Breast epithelium (tissue), 3 donors: ENCODE measurements at regions not wholly inside any gene's neighbourhood (a gene's known extent, or its start where the extent isn't known, plus 50 kb on each side); places are given as distances from the start of the nearest gene placed in this dataset.

Source experiments
- CTCF ChIP-seq, 3 donors: fragments of 450-650 bp; IDR thresholded peaks; one replicate each; pipeline ENCODE4 v1.5.1; 2016 to 2017; ENCODE audit warnings: antibody characterized with exemption in 3 of 3, mild to moderate bottlenecking in 3 of 3, moderate library complexity in 3 of 3
- POLR2A ChIP-seq: fragments of 450-650 bp; IDR thresholded peaks from one replicate; pipeline ENCODE4 v1.6.1; 2016; ENCODE audit warnings: antibody characterized with exemption, mild to moderate bottlenecking, moderate library complexity
- POLR2AphosphoS5 ChIP-seq, 3 donors: sonication (generic); formaldehyde crosslinking; IDR thresholded peaks; one replicate each; pipeline ENCODE4 v1.6.1; 2017; ENCODE audit warnings: antibody characterized with exemption in 3 of 3

GRCh38 chr5:167232675-167233311 is 1058.7 kb upstream of the WWC1 start:
- TF ChIP-seq CTCF (IDR thresholded peaks at IDR 0.05) (no peak), POLR2A (no peak), POLR2AphosphoS5 (IDR thresholded peaks at IDR 0.05) (no peak)
